Activated CD8-positive, alpha-beta memory T cell treated with anti-CD3 and anti-CD28 coated beads, Interleukin-2, amount 10 ng/mL, durations not matched to agents 7 days and 5 days (primary cell): ENCODE measurements at regions not wholly inside any gene's neighbourhood (a gene's known extent, or its start where the extent isn't known, plus 50 kb on each side); places are given as distances from the start of the nearest gene placed in this dataset.

Source experiments
- ATAC-seq: fragments of 150-1000 bp; cut with Tn5 transposase; one replicate; pipeline ENCODE4 v1.10.0; 2021; ENCODE audit warnings: moderate library complexity
- CTCF ChIA-PET: fragments of 350-600 bp; sonication (Branson Sonifier 250); formaldehyde crosslinking; loops from one replicate; lab custom pipeline; 2021; ENCODE audit warnings: antibody characterized with exemption; lab: Charles Lee
- DNase-seq: peaks from one replicate; pipeline ENCODE4 v3.0.0-alpha.2; 2020
- H3K27ac Mint-ChIP-seq: one replicate; pipeline ENCODE4 v1.8.0; 2021; ENCODE audit warnings: mild to moderate bottlenecking, mixed read lengths
- H3K27me3 Mint-ChIP-seq: one replicate; pipeline ENCODE4 v1.8.0; 2021; ENCODE audit warnings: mixed read lengths
- H3K36me3 Mint-ChIP-seq: one replicate; pipeline ENCODE4 v1.8.0; 2021; ENCODE audit warnings: mild to moderate bottlenecking, mixed read lengths
- H3K4me1 Mint-ChIP-seq: one replicate; pipeline ENCODE4 v1.8.0; 2021; ENCODE audit warnings: mixed read lengths
- H3K4me3 Mint-ChIP-seq: one replicate; pipeline ENCODE4 v1.8.0; 2021; ENCODE audit warnings: mild to moderate bottlenecking, moderate library complexity, mixed read lengths
- H3K9me3 Mint-ChIP-seq: one replicate; pipeline ENCODE4 v1.8.0; 2022; ENCODE audit warnings: low read depth, mixed read lengths

DNA sequence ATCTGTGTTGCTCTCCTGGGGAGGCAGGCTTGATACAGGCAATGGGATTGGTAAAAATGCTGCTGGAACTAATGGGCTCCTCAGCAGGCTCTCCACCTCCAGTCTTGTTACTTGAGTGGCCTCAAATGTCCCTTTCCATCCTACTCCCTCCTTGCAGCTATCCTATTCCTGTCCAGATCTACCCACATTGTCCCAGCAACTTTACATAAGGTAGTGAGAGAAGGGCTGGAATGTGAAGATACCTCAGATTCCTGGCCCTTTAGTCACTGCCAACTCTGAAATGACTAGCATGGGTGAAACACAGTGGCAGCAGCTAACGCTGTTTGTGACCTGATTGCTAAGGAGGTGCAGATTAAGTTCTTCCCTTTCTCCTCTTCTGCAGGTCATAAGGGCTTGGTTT is 210.1 kb upstream of the HS3ST4 start:
- CTCF ChIA-PET = no interaction called here
- Mint-ChIP-seq H3K27me3 (peaks cover 9% of the 10 kb centered on the region), H3K36me3 (no peaks in the 10 kb centered on the region), H3K27ac (no peak overlapping the region), H3K9me3 (no peaks in the 10 kb centered on the region), H3K4me3 (no peak overlapping the region), H3K4me1 (no peaks in the 10 kb centered on the region)
- no peak for ATAC-seq
- DNase-seq = no peak

DNA sequence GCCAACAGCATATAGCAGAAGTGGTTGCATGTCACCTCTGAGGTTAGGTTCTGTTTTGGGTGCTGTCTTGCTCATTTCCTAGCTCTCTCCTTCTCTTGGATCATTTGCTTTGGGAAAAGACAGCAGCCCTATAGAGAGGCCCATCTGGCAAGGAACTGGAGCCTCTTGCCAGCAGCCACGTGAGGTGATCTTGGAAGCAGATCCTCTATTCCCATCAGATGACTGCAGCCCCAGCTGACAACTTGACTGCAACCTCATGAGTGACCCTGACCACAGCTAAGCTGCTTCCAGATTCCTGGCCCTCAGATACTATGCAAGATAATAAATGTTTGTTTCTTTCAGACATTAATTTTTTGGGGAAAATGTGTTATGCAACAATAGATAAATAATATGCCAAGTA is 213.3 kb upstream of the HS3ST4 start:
- no peaks in the 10 kb centered on the region for H3K9me3 Mint-ChIP-seq
- no peaks in the 10 kb centered on the region for H3K36me3 Mint-ChIP-seq
- no peak overlapping the region for H3K27ac Mint-ChIP-seq
- no peak overlapping the region for H3K4me3 Mint-ChIP-seq
- CTCF ChIA-PET = no interaction called here
- DNase-seq (no peak), ATAC-seq (no peak)
- H3K4me1 Mint-ChIP-seq = no peaks in the 10 kb centered on the region
- no peaks in the 10 kb centered on the region for H3K27me3 Mint-ChIP-seq

DNA sequence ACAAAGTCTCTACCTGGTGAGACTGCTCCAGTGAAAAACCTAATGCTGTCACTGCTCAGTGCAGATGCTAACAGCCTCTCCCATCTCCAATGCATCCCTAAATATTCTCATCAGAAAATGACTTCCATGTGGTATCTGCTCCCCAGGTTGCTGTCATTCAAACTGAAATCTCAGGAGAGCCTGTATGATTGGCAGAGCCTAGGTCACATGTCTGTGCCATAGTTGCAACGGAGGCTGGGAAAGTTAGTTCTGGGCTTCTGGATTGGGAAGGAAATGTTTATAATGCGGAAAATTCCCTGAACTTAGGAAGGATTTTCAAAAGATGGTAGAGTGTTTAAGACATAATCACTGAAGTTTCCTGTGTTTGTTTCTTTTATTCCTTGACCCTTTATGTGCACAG is 206.4 kb upstream of the ZKSCAN2 start:
- Mint-ChIP-seq H3K9me3 (no peaks in the 10 kb centered on the region), H3K36me3 (no peaks in the 10 kb centered on the region), H3K4me3 (no peak overlapping the region), H3K27me3 (no peaks in the 10 kb centered on the region), H3K4me1 (no peaks in the 10 kb centered on the region), H3K27ac (no peak overlapping the region)
- ATAC-seq (no peak), DNase-seq (no peak)
- CTCF ChIA-PET = no interaction called here

DNA sequence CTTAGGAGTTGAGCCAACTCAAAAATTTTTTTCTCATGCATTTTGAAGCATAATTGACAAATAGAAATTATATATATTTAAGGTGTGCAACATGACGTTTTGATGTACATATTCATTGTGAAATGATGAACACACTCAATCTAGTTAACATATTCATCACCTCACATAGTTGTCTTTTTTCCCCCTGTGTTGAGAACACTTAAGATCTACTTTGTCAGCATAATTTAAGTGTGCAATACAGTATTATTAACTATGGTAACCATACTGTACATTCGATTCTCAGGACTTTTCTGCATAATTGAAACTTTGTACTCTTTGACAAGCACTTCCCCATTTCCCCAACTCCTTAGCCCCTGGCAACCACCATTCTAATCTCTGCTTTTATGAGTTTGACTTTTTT is 192.2 kb upstream of the ZKSCAN2 start:
- Mint-ChIP-seq H3K27ac (no peak overlapping the region), H3K36me3 (no peaks in the 10 kb centered on the region), H3K4me1 (no peaks in the 10 kb centered on the region), H3K4me3 (no peak overlapping the region), H3K9me3 (peaks cover 4% of the 10 kb centered on the region), H3K27me3 (peaks cover 3% of the 10 kb centered on the region)
- ATAC-seq = no peak
- CTCF ChIA-PET = no interaction called here
- no peak for DNase-seq

DNA sequence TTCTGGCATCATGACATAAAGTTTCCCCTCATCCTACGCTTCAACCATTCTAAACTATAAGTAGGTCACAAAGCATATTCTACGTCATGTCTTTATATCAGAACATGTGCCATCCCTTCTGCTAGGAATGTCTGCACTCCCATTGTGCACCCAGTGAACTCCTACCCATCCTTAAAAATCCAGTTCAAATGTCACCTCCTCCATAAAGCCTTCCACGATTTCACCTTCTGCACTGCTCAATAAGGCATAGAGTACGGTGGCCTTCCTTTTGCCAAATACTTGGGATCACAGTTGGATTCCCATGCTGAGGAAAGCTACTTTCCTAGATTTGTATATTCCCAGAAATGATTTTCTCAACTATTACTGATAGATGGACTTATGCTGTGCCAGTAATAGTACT is 186.3 kb upstream of the ZKSCAN2 start:
- no peaks in the 10 kb centered on the region for H3K4me1 Mint-ChIP-seq
- H3K4me3 Mint-ChIP-seq = no peak overlapping the region
- ATAC-seq (no peak), DNase-seq (no peak)
- no peak overlapping the region for H3K27ac Mint-ChIP-seq
- no peaks in the 10 kb centered on the region for H3K36me3 Mint-ChIP-seq
- CTCF ChIA-PET = no interaction called here
- peaks cover 4% of the 10 kb centered on the region for H3K9me3 Mint-ChIP-seq
- peaks cover 3% of the 10 kb centered on the region for H3K27me3 Mint-ChIP-seq

DNA sequence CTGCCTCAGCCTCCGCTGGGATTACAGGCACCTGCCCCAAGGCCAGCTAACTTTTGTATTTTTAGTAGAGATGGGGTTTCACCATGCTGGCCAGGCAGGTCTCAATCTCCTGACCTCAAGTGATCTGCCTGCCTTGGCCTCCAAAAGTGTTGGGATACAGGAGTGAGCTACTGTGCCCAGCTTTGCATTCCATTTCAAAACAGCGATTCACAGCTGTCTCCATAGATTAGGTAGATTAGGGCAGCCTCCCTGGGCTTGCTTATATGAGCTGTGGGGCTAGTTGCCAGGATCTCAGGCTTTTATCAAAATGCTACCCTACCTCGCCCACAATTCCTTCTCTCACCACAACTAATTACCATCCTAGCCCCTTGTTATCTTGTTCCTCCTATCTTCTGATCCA is 176.4 kb upstream of the ZKSCAN2 start:
- Mint-ChIP-seq H3K9me3 (no peaks in the 10 kb centered on the region), H3K4me1 (no peaks in the 10 kb centered on the region), H3K27me3 (no peaks in the 10 kb centered on the region), H3K36me3 (no peaks in the 10 kb centered on the region), H3K27ac (no peak overlapping the region), H3K4me3 (no peak overlapping the region)
- no peak for ATAC-seq
- no peak for DNase-seq
- CTCF ChIA-PET = no interaction called here

DNA sequence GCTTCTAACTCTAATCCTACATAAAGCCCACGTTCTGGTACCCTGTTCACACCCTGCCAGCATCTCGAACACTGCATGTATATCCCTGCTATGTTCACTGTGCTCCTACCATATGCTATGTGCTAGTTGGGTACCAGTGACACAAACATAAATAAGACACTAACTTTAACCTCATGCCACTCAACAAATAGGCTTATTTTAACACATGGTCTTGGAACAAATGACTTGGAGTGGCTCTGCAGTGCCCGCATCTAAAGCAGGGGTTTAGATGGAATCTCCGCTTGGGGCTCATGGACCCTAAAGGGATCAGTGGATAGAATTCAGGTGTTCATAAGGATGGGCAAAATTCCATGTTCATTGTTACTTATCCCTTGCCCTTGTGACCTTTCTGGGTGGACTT is 175.7 kb upstream of the ZKSCAN2 start:
- Mint-ChIP-seq H3K4me1 (no peaks in the 10 kb centered on the region), H3K9me3 (no peaks in the 10 kb centered on the region), H3K36me3 (no peaks in the 10 kb centered on the region), H3K27ac (no peak overlapping the region), H3K4me3 (no peak overlapping the region), H3K27me3 (no peaks in the 10 kb centered on the region)
- no peak for ATAC-seq
- CTCF ChIA-PET = no interaction called here
- DNase-seq = no peak

DNA sequence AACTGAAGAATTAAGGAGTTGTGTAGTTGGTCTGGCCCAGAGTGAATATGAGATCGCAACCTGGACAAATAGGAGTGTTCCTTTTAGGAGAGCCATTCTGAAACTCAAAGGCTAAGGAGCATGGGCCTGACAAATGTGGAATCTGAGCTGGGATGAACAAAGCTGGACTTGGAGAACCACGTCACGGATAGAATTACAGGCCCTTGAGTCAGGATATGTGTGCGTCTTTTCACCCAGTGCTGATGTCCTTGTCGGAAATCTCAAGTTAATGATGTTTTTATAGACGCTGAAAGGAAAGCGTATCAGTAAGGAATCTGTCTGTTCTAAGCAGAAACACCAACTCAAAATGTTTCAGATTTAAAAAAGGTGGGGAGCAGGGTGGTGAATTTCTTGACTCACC is 173.8 kb upstream of the ZKSCAN2 start:
- Mint-ChIP-seq H3K36me3 (no peaks in the 10 kb centered on the region), H3K4me1 (no peaks in the 10 kb centered on the region), H3K27me3 (no peaks in the 10 kb centered on the region), H3K4me3 (no peak overlapping the region), H3K9me3 (no peaks in the 10 kb centered on the region), H3K27ac (no peak overlapping the region)
- CTCF ChIA-PET = no interaction called here
- ATAC-seq (no peak), DNase-seq (no peak)

DNA sequence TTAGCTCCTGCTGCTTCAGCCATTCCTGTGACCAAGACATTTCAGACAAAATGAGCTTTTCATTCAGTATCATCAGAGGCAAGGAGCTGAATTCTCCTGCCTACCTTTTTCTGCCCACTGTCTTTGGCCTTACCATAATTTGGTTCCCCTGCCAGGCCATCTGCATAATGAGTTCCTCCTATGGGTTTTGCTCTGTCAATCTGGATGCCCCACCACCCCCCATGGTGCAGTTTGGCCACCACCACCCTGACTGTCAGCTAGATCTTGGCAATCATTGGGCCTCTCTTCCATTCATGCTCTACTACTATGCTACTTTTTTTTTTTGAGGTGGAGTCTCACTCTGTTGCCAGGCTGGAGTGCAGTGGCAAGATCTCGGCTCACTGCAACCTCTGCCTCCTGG is 169.2 kb upstream of the ZKSCAN2 start:
- DNase-seq = no peak
- no peaks in the 10 kb centered on the region for H3K4me1 Mint-ChIP-seq
- CTCF ChIA-PET = interaction anchor here (1.4 kb wide), 1 partner anchor 9 kb away, joined by 3 read pairs; no protein-coding TSS in a partner anchor

DNA sequence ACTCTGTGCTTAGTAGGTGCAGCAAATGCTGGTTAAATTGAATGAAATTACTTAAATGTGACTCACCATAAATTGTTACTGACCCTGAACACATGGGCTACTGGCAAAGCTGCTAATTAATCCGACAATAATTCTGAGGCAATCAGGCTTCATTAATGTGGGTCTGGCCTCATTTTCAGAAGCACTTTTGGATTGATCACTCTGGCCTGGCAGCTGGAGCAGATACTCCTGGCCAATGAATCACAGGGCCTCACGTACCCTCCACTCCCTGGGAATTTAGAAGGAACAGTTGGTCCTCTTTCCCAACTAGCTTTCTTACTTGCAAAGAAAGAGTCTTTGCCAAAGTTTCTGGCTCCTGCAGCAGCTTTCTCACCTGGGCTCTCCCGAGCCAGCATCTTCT is 162.0 kb upstream of the ZKSCAN2 start:
- CTCF ChIA-PET = no interaction called here
- H3K27ac Mint-ChIP-seq = no peak overlapping the region

More for the DNA sequence above, 169.2 kb upstream of the ZKSCAN2 start:
- no peak overlapping the region for H3K27ac Mint-ChIP-seq
- H3K27me3 Mint-ChIP-seq = no peaks in the 10 kb centered on the region
- ATAC-seq = no peak
- H3K4me3 Mint-ChIP-seq = no peak overlapping the region
- H3K36me3 Mint-ChIP-seq = no peaks in the 10 kb centered on the region
- no peaks in the 10 kb centered on the region for H3K9me3 Mint-ChIP-seq

DNA sequence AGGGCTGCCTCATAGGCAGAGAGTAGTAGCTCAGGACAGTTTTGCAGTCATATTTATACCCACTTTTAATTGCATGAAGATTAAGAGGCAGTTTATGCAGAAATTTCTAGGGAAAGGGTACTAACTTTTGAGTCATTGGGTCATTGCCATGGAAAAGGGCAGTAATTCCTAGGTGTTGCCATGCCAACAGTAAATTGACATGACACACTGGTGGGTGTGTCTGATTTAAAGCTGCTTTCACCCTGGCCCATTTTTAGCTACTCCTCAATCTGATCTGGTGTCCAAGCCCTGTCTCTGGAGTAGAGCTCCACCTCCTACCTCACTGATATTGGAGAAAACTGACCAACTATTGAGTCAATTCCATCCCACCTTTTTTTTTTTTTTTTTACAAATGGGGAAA is 161.5 kb upstream of the ZKSCAN2 start:
- H3K27ac Mint-ChIP-seq = no peak overlapping the region
- H3K27me3 Mint-ChIP-seq = no peaks in the 10 kb centered on the region
- H3K4me3 Mint-ChIP-seq = no peak overlapping the region
- no peak for DNase-seq
- no peaks in the 10 kb centered on the region for H3K4me1 Mint-ChIP-seq
- CTCF ChIA-PET = no interaction called here
- ATAC-seq = no peak
- no peaks in the 10 kb centered on the region for H3K36me3 Mint-ChIP-seq
- no peaks in the 10 kb centered on the region for H3K9me3 Mint-ChIP-seq

More for the DNA sequence above, 162.0 kb upstream of the ZKSCAN2 start:
- no peak overlapping the region for H3K4me3 Mint-ChIP-seq
- H3K4me1 Mint-ChIP-seq = no peaks in the 10 kb centered on the region
- ATAC-seq (no peak), DNase-seq (no peak)
- no peaks in the 10 kb centered on the region for H3K9me3 Mint-ChIP-seq
- no peaks in the 10 kb centered on the region for H3K27me3 Mint-ChIP-seq
- no peaks in the 10 kb centered on the region for H3K36me3 Mint-ChIP-seq

DNA sequence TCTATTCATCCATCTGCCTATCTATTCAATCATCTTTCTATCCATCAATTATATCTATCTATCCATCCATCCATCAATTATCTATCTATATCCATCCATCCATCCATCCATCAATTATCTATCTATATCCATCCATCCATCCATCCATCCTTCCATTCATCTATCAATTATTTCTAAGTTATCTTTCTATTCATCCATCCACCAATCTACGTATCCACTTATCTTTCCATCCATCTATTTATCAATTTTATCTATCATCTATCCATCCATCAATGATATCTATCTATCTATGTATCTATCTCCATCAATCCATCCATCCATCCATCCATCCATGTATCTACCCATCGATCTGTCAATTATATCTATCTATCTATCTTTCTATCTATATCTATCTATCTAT is 158.4 kb upstream of the ZKSCAN2 start:
- Mint-ChIP-seq H3K36me3 (no peaks in the 10 kb centered on the region), H3K27me3 (no peaks in the 10 kb centered on the region), H3K27ac (no peak overlapping the region), H3K4me1 (no peaks in the 10 kb centered on the region), H3K9me3 (no peaks in the 10 kb centered on the region), H3K4me3 (no peak overlapping the region)
- CTCF ChIA-PET = no interaction called here
- DNase-seq (no peak), ATAC-seq (no peak)

DNA sequence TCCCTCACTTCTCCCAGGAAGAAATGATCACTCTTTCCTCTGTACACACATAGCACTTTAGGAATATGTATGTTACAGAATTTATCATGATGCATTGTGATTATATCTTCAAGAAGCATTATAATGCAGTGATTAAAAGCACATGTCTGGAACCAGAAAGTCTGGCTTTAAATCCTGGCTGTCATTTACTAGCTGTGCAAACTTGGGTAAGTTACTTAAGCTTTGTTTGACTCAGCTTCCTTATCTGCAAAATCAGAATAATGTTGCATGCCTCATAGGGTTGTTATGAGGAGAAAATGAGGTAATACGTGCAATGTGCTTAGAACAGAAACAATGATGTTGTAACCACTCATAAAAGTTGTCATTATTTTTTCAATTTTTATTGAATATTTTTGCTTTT is 156.3 kb upstream of the ZKSCAN2 start:
- ATAC-seq (no peak), DNase-seq (no peak)
- Mint-ChIP-seq H3K9me3 (no peaks in the 10 kb centered on the region), H3K27me3 (no peaks in the 10 kb centered on the region), H3K4me1 (no peaks in the 10 kb centered on the region), H3K27ac (no peak overlapping the region), H3K4me3 (no peak overlapping the region), H3K36me3 (no peaks in the 10 kb centered on the region)
- CTCF ChIA-PET = no interaction called here

DNA sequence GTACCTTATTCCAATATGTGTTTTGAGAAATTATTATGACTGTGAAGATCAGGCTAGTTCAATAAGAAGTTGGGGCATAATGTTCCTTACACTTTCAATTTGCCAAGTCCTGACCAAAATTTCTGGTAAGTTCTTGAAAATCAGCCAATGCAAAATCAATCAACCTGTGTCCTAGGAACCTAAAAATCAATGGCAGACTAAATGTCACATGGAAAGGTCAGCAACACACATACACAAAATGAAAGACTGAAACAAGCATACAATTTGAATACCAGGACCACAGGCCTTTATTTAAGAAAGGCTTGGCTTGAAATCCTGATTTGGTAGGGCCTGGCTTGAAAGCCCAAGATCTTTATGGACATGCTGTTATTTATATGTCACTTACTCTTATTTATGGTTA is 155.5 kb upstream of the ZKSCAN2 start:
- CTCF ChIA-PET = no interaction called here
- Mint-ChIP-seq H3K27ac (no peak overlapping the region), H3K36me3 (no peaks in the 10 kb centered on the region), H3K4me1 (no peaks in the 10 kb centered on the region), H3K9me3 (no peaks in the 10 kb centered on the region), H3K27me3 (no peaks in the 10 kb centered on the region), H3K4me3 (no peak overlapping the region)
- no peak for DNase-seq
- no peak for ATAC-seq

DNA sequence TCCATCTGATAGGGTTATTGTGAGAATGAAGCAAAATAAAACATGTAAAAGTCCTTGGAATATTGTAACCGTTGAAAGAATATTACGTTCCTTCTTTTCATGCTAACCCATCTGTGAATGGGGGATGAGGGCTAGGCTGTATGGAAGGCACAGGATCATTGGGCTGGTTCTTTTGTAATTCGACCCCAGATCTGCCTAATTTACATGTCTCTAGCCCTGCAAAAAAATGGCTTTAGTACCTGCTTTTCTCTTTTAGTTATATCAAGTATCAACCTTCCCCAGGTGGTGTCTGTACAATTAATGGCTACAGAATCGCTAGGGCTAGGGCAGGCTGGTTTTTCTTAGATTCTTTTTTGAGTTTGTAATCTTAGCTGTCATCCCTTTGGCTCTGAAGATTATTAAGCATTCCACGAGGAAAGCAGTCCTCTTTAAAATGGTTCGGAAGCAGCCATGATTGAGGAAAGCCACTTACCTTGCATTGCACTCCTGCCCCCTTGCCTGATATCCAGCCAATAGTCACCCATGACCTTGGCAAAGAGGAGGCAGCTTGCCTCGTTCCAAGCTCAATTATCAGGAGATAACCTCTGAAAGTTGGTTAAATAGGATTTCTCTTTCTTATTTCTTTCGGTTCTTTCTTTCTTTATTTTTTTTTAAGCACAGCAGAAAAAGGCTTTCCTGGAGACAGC is 153.9 kb upstream of the ZKSCAN2 start:
- Mint-ChIP-seq H3K4me3 (no peak overlapping the region), H3K36me3 (no peaks in the 10 kb centered on the region), H3K27me3 (no peaks in the 10 kb centered on the region), H3K4me1 (no peaks in the 10 kb centered on the region), H3K9me3 (no peaks in the 10 kb centered on the region), H3K27ac (no peak overlapping the region)
- ATAC-seq = no peak
- DNase-seq = no peak
- CTCF ChIA-PET = no interaction called here
